Activated CD8-positive, alpha-beta memory T cell treated with anti-CD3 and anti-CD28 coated beads, Interleukin-2, amount 50 U/mL, for 48 hours (primary cell): ENCODE measurements at regions not wholly inside any gene's neighbourhood (a gene's known extent, or its start where the extent isn't known, plus 50 kb on each side); places are given as distances from the start of the nearest gene placed in this dataset.

ENCODE experiments used
- DNase-seq: peaks from one replicate; pipeline ENCODE4 v3.0.0-alpha.2; 2020

DNA sequence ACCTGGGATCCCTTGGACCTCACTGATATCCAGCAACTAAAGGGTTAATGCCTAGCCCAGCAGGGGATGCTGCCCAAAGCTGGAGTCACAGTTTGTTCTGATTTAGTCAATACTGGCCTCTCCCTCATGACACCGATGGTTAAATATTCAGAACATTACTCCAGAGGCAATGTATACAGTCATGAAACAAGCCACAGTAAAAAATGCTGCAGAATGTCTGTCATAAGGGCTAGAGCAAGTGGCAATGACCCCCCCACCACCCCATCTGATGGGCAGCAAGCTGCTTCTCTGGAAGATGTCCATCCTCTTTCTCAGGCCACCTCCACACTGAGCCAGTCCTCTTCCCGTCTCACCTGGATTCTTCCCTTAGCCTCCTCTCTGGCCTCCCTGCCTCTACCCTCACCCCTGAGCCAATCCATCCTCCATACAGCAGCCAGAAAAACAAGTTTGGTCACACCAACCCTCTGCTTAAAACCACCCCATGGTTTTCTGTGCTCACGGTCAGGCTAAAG is 99.0 kb upstream of the KCNG1 start:
- DNase-seq: no peak

- DNase-seq: no peak
Observed at GRCh38 chr20:51121272-51121671, 98.4 kb upstream of the KCNG1 start.

DNA sequence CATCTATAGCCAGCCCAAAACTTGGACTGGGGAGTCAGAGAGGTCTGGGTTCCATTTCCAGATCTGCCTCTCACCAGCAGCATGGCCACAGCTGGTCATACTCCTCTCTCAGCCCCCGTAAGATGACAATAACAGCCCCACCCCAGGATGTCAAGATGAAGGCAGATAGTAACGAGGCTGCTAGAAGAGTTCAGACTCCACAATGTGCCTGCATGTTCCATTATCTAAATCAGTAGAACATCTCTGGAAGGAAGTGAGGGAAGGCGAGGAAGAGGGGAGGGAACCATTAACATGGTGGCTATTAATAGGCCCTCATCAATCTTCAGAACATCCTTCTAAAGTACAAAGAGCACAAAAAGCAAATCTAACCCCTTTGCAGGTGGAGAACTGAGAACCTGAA is 98.0 kb upstream of the KCNG1 start:
- no peak for DNase-seq

- no peak for DNase-seq
Observed at GRCh38 chr20:51120438-51120837, 97.5 kb upstream of the KCNG1 start.

GRCh38 chr20:51119914-51120313 is 97.0 kb upstream of the KCNG1 start:
- DNase-seq: no peak

DNA sequence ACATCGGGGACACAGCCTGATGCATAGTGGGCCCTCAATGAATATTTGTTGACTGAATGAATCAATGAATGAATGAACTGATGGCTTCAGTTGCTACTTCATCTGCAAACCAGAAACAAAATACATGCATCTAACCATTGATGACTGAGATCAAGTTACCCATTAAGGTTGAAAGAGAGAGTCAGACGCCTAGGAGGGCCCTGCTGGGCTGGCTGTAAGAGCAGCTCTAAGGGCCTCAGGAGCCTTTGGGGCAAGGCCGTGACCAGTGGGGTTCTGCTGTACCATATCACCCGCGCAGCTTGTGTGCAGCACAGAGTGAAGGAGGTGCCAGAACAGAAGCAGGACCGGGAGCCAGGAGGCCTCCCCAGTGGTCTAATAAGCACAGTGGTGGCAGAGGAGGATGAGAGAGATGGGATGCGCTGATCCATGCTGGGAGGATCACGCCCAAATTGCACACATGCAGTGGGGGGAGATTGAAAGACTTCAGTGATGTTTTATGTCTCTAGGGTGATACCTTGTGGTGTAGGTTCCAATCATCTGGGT is 96.1 kb upstream of the KCNG1 start:
- no peak for DNase-seq

DNA sequence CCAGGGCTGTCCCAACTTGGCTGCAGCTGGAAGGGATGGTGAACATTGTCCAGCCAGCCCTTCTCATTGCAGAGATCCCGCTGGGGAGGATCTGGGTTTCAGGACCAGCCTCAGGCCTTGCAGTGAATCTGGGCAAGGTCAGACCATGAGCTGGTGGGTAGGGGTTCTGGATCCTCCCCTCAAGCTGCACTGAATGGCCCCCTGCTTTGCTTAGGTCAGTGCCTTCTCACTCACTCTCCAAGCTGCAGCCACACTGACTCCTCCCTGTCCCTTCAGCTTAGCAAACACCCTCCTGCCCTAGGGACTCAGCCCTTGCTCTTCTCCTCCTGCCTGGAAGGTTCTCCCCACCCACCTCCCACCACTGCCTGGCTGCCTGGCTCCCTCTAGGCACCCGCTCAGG is 95.3 kb upstream of the KCNG1 start:
- DNase-seq: no peak

- no peak for DNase-seq
Observed at GRCh38 chr20:51116765-51117686, 94.1 kb upstream of the KCNG1 start.

DNA sequence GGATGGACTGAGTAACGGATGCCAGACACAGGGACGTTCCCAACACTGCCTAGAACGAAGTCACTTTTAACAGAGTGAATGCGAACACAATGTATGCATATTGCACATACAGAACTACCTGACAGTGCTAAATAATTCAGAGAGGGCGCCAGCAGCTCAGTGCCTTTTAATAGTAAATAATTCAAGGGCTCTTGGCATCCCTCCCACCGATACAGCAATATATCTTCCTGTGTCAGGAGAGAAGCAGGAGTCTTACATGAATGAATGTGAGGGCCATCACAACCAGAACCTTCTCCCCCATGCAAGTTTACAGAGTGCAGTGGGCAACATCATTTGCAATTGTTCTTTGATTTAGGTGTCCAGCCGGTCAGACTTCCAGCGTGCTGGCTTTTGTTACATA is 88.4 kb upstream of the KCNG1 start:
- DNase-seq: no peak

DNA sequence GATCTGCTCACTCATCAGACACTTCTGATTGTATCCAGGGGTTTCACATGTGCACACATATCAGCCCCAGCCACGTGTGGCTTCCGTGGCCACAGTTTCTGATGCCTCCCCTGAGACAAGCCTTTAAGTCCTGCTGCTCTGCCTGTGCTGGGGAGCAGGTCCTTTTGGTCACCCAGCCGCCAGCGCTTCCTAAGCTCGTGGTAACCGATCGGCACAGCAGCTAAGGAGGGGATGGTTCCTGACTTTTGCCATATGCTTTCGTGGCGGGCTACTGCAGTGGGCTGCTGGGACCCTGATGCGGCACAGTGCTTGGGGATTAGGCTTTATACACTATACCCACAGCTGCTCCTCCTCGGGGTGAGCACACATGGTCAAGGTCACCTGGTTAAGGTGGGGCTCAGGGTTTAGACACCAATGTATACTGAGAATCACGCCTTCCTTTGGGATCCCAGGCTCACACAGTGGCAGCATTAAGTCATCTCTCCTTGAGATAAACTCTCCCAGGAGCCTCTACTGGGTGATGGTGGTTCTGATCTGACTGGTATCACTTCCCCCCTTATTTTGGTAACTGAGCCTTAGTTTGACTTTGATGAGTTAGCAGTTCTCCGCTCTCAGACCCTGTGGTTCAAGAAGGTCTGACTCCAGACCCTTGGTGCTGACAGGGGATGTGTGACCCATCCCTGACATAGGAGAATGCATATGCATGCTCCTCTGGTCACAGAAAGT is 85.9 kb upstream of the KCNG1 start:
- DNase-seq: no peak

- DNase-seq: no peak
Observed at GRCh38 chr20:51106011-51106410, 83.1 kb upstream of the KCNG1 start.

DNA sequence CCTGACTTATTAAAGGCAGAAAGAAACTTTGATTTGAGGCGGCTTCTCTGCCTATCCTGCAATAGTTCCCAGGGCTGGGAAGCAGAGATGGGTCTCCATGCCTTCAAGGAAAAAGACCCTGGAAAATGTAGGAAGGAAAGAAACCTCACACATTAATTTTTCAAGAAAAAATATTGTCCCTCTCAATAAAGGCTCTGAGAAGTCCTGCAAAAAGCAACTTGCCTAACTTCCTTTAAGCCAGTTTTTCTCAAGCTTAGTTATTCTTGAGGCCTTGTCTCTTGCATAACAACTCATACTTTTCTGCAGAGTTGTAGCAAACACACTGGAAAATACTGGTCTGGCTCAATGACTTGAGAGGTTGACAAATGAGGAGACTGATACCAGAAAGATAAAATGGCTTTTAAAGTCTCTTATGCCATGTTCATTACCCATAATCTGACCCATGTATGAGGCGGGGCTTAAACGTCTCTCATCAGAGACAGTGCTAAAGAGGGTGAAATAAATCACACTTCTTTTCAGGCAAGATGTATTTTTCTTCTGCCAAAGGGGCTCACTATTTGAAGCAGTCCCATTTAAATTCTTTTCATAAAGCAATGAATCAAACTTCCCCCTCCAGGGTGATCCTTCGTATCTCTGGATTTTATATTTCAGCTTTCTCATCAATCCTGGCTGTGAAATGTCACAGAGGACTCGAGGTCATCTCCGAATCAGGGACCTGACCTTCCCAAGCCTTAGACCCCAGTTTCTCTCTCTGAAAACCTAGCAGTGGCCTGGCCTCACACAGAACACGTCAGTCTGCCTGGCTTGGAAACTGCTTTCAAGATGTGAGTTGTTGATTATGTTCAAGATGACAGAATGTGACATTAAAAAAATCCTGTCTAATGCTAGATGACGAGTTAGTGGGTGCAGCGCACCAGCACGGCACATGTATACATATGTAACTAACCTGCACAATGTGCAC is 82.3 kb upstream of the KCNG1 start:
- no peak for DNase-seq

GRCh38 chr20:51100617-51101016 is 77.7 kb upstream of the KCNG1 start:
- DNase-seq: no peak

DNA sequence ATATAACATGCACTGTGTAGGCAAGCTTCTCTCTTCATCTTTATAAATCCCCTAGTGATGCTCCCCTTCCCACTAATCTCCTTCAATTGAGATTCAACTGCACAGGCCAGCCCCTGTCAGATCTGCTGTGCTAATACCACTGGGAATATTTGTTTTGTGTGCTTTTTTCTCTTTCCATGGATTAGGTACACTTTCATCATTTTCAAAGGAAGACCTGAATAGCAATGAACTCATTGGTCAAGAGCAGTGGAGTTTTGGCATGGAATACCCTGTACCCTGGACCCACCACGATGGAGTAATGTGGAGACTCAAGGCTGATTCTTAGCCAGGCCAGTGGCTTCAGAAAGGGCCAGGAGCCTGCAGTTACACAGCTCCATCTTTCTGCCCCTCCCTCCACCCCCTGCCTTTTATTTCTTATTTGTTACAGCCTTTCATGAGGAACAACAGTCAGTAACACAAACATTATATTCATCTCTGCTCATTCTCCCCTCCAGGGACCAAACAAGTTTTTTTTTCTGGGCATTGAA is 75.4 kb upstream of the KCNG1 start:
- DNase-seq: no peak

DNA sequence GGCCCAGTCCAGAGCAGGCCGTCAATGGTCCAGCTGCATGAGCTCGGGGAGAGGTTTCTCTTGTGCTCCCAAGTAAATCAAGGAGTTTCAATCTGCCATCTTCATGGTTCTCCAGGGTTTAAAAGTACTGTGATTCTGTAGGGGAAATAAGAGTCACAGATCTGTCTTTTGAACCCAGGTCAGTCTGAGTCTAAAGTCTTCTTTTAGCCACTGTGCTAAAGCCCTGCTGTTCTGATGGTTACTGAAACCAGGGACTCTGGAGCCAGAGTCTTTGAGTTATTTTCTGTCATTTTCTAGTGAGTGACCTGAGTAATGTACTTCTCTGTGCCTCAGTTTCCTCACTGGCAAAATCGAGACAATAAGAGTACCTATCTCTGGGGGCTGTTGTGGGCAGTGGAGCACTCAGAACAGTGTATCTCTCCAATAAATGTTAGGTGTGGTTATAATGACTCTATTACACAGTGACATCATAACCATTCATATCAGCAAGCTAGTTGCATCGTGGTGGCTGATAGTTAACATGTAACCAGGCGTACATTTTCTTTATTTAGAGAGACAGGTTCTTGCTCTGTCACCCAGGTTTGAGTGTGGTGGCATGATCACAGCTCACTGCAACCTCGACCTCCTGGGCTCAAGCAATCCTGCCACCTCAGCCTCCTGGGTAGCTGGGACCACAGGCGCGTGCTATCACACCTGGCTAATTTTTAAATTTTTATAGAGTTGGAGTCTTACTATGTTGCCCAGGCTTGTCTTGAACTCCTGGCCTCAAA is 74.6 kb upstream of the KCNG1 start:
- no peak for DNase-seq

DNA sequence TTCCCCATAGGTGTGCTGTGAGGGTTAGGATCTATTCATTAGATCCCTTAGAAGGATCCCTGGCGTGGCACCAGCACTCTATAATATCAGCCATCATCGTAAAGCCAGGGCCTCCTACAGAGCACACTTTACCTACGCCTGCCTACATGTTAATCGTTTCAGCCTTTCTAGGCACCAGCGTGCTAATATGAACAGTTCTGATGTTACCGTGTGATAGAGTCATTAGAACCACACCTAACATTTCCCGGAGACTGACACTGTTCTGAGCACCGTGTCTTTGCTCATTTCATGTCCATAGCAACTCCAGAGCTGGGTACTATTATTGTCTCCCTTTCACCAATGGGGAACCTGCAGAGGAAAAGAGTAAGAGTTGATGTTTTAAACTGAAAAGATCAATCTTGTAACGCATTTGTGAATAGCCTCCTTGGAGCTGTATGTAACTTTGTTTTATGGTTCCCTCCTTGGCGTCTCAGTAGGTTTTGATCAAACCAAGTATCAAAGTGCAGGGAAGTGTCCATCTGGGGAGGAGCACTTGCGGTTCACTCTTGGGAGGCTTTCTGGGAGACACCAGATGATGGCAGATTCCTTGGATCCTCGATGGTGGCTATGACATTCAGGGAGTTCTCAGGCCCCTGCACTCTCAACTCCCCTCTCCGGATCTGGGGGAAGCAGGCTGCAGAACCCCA is 73.8 kb upstream of the KCNG1 start:
- no peak for DNase-seq

DNA sequence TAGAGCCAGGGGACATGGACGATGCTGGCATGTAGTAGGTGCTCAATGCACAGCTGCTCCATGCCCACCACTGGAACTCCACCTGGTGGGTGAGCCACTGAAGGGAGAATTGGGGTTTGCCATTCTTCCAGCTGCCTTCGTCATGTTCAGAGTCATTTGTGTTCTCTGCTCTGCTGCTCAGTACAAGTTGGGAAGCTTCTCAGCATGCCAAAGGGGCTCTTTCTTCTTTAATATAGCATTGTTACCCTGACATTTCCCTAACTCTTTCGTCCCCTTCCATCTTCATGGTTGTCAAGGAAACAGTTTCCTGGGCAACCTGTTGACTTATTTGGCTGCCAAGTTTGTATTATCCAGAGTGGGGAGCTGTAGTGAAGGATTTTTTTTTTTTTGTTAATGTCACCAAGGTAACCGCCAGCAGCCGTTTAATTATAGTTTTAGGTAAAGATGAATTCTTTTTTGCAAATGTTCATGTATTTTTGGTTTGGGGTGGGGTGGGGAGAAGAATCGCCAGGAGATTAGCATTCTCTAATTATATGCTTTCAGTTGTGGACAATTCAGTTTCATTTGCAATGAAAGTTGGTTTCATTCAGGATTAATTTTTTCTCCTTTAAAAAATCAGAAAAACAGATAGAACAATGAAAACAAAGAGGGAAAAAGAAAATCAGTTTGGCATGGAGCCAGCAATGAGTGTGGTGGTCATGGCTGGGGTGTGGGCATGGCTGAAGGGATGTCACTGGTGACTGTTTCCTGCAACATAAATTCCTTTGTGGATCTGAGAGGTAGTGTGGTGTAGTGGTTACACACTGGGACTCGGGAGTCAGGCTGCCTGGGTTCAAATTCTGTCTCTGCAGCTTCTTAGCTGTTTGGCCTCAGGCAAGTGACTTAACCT is 73.0 kb upstream of the KCNG1 start:
- no peak for DNase-seq

DNA sequence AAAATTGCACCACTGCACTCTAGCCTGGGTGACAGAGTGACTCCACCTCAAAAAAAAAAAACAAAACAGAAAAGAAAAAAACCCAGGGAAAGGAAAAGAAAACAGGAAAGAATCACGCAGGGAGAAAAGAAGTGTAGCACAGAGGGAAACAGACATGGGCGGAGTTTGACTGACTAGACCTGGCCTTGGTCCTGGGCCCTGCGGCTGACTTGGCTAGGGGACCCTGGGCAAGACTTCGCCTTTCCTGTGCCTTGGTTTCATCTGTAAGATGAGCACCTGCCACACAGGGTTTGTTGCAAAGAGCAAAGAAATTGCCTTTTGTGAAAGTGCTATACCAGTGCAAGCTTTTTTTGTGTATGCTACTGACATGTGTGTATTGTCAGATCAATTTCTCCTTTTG is 71.3 kb upstream of the KCNG1 start:
- DNase-seq: no peak

- DNase-seq: no peak
Observed at GRCh38 chr20:51093240-51093763, 70.4 kb upstream of the KCNG1 start.

DNA sequence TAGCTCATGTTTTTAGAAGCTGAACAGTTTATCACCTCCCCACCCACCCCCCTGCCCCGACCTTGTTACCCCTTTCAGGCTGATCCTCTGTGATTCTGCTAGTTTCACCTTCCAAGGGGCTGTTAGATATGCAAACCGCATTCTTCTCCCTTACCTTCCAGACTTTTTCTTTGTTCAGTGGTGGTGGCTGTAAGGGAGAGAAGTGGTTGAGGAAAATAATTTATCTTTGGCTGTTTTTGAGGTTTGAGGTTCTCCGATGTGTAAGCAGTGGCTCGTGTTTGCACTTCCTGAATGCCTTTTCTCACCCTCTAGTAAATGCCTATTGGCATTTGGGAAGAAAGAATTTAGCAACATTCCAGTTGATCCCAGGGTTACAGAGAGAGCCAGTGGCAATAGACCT is 69.4 kb upstream of the KCNG1 start:
- DNase-seq: no peak
